Gastrocnemius medialis (tissue), 4 donors: ENCODE measurements at regions not wholly inside any gene's neighbourhood (a gene's known extent, or its start where the extent isn't known, plus 50 kb on each side); places are given as distances from the start of the nearest gene placed in this dataset.

ENCODE experiments used
- ATAC-seq, 2 donors: fragments of 150-250 bp; one replicate each; pipeline ENCODE4 v1.9.1; 2016
- DNase-seq, 2 donors: peaks; one replicate each; pipeline ENCODE4 v3.0.0-alpha.2; 2019
- H3K27ac ChIP-seq, 4 donors: fragments of 200-600 bp; sonication (generic); 1 replicate in 1 of 4; 2 replicates in 3 of 4; pipeline ENCODE4 v1.5.1; 2016 to 2018; ENCODE audit warnings: mild to moderate bottlenecking in 2 of 4, moderate library complexity in 1 of 4
- H3K27me3 ChIP-seq, 3 donors: fragments of 200-600 bp; sonication (generic) in 2 of 3; 1 replicate in 1 of 3; 2 replicates in 2 of 3; pipeline versions ENCODE4 v1.5.1 to v1.6.0; 2016 to 2019; ENCODE audit warnings: mild to moderate bottlenecking in 1 of 3, moderate library complexity in 1 of 3
- H3K36me3 ChIP-seq, 2 donors: fragments of 200-600 bp; sonication (generic) in 1 of 2; one replicate each; pipeline ENCODE4 v1.5.1; 2017 to 2018
- H3K4me1 ChIP-seq, 2 donors: fragments of 200-600 bp; sonication (generic) in 1 of 2; one replicate each; pipeline ENCODE4 v1.5.1; 2016 to 2017; ENCODE audit warnings: mild to moderate bottlenecking in 2 of 2
- H3K4me3 ChIP-seq, 4 donors: fragments of 200-600 bp; sonication (generic) in 3 of 4; 1 replicate in 1 of 4; 2 replicates in 3 of 4; pipeline ENCODE4 v1.5.1; 2016 to 2019; ENCODE audit warnings: mild to moderate bottlenecking in 2 of 4
- H3K9me3 ChIP-seq, 3 donors: fragments of 200-600 bp; sonication (generic) in 2 of 3; 1 replicate in 1 of 3; 2 replicates in 2 of 3; pipeline ENCODE4 v1.5.1; 2016 to 2019
- POLR2A ChIP-seq, 2 donors: fragments of 450-650 bp; IDR thresholded peaks; one replicate each; pipeline ENCODE4 v1.6.1; 2017; ENCODE audit warnings: antibody characterized with exemption in 2 of 2, mild to moderate bottlenecking in 2 of 2, moderate library complexity in 2 of 2
- in situ Hi-C, 4 donors: fragments of 200-750 bp; cut with MboI; loops; one replicate each; pipeline versions ENCODE4 v1.15.0 to v1.8.0; 2017; ENCODE audit warnings: low sequenced_read_pairs in 4 of 4
- intact Hi-C: fragments of 100-400 bp; cut with DNase I; formaldehyde crosslinking; loops from one replicate; pipeline ENCODE4 v1.15.1; 2023; ENCODE audit warnings: low total_unique reads
- TF ChIP-seq, protein P1 (sequence below), 5 experiments: fragments of 450-650 bp in 3 of 5; fragments of 200-600 bp in 2 of 5; sonication (generic) in 2 of 5; IDR thresholded peaks in 4 of 5; conservative IDR thresholded peaks in 1 of 5; 1 replicate in 4 of 5; 2 replicates in 1 of 5; pipeline ENCODE4 v1.5.1; 2016 to 2019; ENCODE audit warnings: antibody characterized with exemption in 5 of 5, mild to moderate bottlenecking in 3 of 5, moderate library complexity in 3 of 5

DNA sequence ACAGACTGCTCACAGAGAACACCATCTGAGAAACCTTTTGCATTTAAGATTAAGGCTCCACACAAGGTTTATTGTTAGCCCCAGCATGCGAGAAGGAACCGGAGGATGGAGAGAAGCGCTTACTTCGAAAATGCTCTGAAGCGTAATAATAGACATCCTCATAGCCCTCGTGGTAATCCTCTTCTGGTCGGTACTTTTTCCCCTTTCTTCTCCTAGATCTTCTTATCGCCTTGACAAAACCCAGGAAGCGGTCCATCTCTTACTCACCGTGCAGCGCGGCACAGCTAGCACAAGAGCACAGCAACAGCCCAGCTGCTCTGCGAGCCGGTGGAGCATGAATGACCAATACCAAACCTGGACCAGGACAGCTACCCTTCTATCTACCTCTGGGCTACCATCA is 125.1 kb upstream of the GRIP1 start:
- DNase-seq = no peak
- ATAC-seq = no peak
- Histone ChIP-seq H3K27ac (no peak overlapping the region), H3K4me1 (no peaks in the 10 kb centered on the region), H3K27me3 (peaks cover 0 to 2% (median 0%) of the 10 kb centered on the region in 3 donors), H3K4me3 (no peak overlapping the region), H3K9me3 (no peaks in the 10 kb centered on the region), H3K36me3 (no peaks in the 10 kb centered on the region)
- TF ChIP-seq, protein P1, sequence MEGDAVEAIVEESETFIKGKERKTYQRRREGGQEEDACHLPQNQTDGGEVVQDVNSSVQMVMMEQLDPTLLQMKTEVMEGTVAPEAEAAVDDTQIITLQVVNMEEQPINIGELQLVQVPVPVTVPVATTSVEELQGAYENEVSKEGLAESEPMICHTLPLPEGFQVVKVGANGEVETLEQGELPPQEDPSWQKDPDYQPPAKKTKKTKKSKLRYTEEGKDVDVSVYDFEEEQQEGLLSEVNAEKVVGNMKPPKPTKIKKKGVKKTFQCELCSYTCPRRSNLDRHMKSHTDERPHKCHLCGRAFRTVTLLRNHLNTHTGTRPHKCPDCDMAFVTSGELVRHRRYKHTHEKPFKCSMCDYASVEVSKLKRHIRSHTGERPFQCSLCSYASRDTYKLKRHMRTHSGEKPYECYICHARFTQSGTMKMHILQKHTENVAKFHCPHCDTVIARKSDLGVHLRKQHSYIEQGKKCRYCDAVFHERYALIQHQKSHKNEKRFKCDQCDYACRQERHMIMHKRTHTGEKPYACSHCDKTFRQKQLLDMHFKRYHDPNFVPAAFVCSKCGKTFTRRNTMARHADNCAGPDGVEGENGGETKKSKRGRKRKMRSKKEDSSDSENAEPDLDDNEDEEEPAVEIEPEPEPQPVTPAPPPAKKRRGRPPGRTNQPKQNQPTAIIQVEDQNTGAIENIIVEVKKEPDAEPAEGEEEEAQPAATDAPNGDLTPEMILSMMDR (IDR thresholded peaks at IDR 0.05 in 4 of 5, conservative IDR thresholded peaks at IDR 0.05 in 1 of 5) = no peak
- TF ChIP-seq POLR2A (IDR thresholded peaks at IDR 0.05) = no peak
- in situ Hi-C loops (no loop called here), intact Hi-C loops (no loop called here)

DNA sequence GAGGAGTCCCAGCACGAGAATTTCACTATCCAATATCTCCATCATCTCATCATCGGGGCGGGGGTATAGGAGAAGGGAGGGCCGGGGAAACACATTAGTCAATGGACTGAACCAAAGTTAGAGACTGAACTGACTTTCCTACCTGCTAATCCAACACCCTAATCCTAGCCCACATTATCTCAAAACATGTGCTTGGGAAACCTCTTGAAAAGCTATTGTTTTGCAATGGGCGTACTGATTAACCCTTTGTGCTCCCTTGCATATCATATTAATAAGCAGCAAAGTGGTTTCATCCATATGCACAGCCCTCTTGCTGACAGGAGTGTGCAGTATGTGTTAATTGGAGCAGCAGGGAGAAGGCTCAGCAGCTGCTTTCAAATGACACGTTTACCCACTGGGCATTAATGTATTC is 125.7 kb upstream of the GRIP1 start:
- Histone ChIP-seq H3K9me3 (no peaks in the 10 kb centered on the region), H3K4me3 (no peak overlapping the region), H3K27ac (no peak overlapping the region), H3K36me3 (no peaks in the 10 kb centered on the region), H3K27me3 (peaks cover 0 to 2% (median 0%) of the 10 kb centered on the region in 3 donors), H3K4me1 (no peaks in the 10 kb centered on the region)
- in situ Hi-C loops = no loop called here
- intact Hi-C loops = no loop called here
- DNase-seq (no peak), ATAC-seq (no peak)
- TF ChIP-seq POLR2A (IDR thresholded peaks at IDR 0.05) = no peak
- TF ChIP-seq, protein P1 (IDR thresholded peaks at IDR 0.05 in 4 of 5, conservative IDR thresholded peaks at IDR 0.05 in 1 of 5) = no peak

DNA sequence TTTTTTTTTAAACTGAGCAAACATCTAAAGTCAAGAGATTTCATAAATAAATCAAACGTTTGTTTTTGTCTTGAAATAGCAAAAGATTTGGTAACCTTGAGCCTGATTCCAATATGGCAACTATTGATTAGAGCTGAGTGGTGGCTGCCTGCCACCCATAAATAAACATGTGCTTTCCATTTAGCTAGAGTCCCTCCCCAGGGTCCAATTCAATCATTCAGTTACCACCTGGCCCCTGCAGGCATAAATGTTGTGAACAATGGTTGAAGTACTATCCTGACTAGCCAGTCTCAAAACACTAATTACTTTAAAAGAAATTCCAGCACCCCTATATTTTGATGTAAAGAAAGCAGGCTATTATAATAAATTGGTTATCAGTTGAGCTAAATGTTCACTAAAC is 129.7 kb upstream of the GRIP1 start:
- TF ChIP-seq POLR2A (IDR thresholded peaks at IDR 0.05) = no peak
- TF ChIP-seq, protein P1 (IDR thresholded peaks at IDR 0.05 in 4 of 5, conservative IDR thresholded peaks at IDR 0.05 in 1 of 5) = no peak
- Histone ChIP-seq H3K27me3 (peaks cover 0 to 2% (median 0%) of the 10 kb centered on the region in 3 donors), H3K27ac (no peak overlapping the region), H3K36me3 (no peaks in the 10 kb centered on the region), H3K4me3 (no peak overlapping the region), H3K9me3 (no peaks in the 10 kb centered on the region), H3K4me1 (no peaks in the 10 kb centered on the region)
- DNase-seq (no peak), ATAC-seq (no peak)
- in situ Hi-C loops (no loop called here), intact Hi-C loops (no loop called here)

DNA sequence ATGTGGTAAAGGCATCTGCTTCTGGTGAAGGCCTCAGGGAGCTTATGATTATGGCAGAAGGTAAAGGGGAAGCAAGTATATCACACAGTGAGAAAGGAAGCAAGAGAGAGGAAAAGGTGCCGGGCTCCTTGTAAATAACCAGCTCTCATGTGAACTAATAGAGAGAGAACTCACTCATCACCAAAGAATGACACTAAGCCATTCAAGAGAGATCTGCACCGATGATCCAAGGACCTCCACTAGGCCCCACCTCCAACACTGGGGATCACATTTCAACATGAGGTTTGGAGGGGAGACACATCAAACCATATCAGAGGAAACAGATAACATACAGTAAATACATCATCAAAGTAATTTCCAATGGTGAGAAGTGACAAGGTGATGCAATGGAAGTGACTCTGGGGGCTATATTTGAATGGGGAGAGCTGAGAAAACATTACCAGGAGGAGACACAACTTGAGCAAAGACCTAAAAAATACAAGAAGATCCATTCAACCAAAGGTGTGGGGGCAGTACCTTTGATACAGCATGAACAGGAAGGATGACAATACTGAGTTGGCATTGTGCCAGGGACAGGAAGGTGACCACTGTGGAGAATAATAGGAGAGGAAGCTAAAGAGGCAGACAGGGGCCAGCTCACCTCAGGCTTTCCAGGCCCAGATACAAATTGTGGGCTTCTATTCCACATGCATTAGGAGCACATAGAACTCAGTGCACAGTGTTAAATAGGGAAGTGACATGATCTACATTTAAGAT is 134.4 kb upstream of the GRIP1 start:
- DNase-seq (no peak), ATAC-seq (no peak)
- no peak overlapping the region for H3K27ac ChIP-seq
- no peaks in the 10 kb centered on the region for H3K4me1 ChIP-seq
- no peaks in the 10 kb centered on the region for H3K27me3 ChIP-seq
- in situ Hi-C loops (no loop called here), intact Hi-C loops (no loop called here)
- no peaks in the 10 kb centered on the region for H3K9me3 ChIP-seq
- no peak overlapping the region for H3K4me3 ChIP-seq
- TF ChIP-seq, protein P1 (IDR thresholded peaks at IDR 0.05 in 4 of 5, conservative IDR thresholded peaks at IDR 0.05 in 1 of 5) = no peak
- TF ChIP-seq POLR2A (IDR thresholded peaks at IDR 0.05) = no peak
- H3K36me3 ChIP-seq = no peaks in the 10 kb centered on the region

DNA sequence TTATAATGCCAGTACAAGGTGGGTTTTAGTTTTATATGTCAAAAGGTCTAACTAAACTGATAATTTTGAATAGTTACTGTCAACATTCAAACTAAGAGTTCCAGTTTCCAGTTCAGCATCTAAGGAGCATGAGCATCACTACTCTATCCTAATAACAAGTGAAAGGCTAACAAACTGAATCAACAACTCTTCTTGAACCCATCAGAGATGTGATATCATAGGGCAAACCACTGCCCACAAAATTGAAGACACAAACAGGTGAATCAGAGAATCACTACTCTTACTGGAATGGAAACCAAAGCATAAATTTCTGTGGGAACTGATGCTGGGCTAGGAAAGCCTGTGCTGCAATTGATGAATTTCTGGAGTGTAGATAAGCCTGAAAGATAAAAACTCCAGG is 140.7 kb upstream of the GRIP1 start:
- Histone ChIP-seq H3K4me1 (no peaks in the 10 kb centered on the region), H3K36me3 (no peaks in the 10 kb centered on the region), H3K27ac (no peak overlapping the region), H3K27me3 (no peaks in the 10 kb centered on the region), H3K4me3 (no peak overlapping the region), H3K9me3 (no peaks in the 10 kb centered on the region)
- in situ Hi-C loops = no loop called here
- TF ChIP-seq, protein P1 (IDR thresholded peaks at IDR 0.05 in 4 of 5, conservative IDR thresholded peaks at IDR 0.05 in 1 of 5) = no peak
- no peak for TF ChIP-seq POLR2A (IDR thresholded peaks at IDR 0.05)
- DNase-seq (no peak), ATAC-seq (no peak)
- intact Hi-C loops = no loop called here
